NT2/D1 (cell line): ENCODE measurements at regions not wholly inside any gene's neighbourhood (a gene's known extent, or its start where the extent isn't known, plus 50 kb on each side); places are given as distances from the start of the nearest gene placed in this dataset.

Experiments
- SUZ12 ChIP-seq: IDR thresholded peaks from 2 replicates; pipeline ENCODE4 v1.6.1; 2011; ENCODE audit not compliant: insufficient read length, insufficient read depth; ENCODE audit errors: extremely low read depth
- ZNF274 ChIP-seq: IDR thresholded peaks from 2 replicates; pipeline ENCODE4 v1.6.1; 2011; ENCODE audit warnings: mild to moderate bottlenecking, low read depth, low read length

DNA sequence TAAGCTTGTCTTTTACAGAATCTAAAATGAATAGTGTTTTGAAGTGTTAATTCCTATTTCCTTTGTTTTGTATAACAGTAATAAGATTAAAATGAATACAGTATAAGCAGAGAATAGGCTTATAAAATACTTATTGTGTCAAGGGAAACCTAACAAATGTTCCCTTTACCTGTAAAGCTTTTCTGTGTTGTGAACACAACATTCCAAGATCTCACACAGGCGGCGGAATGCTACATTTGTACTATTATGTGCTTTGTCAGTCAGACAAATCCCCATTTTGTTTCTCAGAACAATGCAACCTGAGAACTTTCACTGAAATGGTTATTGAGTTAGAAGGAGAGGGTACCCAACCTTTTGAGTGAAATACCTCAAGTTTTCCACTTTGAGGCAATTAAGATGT is 1170.3 kb downstream of the OLFM4 start:
- TF ChIP-seq SUZ12 (no peak), ZNF274 (no peak)
